ENCODE measurements at regions not wholly inside any gene's neighbourhood (a gene's known extent, or its start where the extent isn't known, plus 50 kb on each side); places are given as distances from the start of the nearest gene placed in this dataset.

DNA sequence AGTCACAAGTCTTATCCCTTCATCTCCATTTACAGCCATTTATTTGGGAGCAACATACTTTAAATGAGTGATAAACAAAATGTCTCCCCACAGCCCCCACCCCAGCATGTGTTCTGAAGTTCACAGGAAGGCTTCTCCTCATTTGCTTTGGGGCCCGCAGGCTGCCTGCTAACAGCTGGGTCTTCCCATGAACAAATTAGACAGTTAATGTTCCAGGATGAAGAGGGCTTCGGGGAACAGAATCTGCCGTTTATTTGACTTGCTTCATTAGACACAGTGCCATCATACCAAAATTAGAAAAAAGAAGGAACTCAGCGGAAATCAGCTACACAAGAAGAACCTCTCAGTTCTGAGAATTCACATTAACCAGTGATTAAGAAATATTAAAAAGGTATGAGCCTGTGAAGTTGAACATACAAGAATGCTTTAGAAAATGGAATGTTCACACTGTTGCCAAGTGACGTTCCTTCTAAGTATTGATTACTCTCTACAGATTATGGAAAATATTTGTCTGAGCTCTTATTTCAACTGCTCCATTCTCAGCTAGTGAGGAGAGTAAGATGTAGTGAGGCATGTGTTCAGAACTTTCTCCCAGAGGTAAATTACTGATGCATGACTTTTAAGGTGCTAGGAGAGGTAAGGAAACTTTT, 107.5 kb upstream of the THBS1 start:
- no peaks in the 10 kb centered on the region for H3K79me2 ChIP-seq (ENCODE audit: control insufficient read depth, insufficient read depth, low read length)
- FAIRE-seq, result no peak
- no peaks in the 10 kb centered on the region for H3K36me3 ChIP-seq (ENCODE audit: control insufficient read depth in 2 of 2, extremely low read depth in 1 of 2, insufficient read depth in 2 of 2, low read length in 2 of 2)
- H4K20me1 ChIP-seq (replicated peaks; ENCODE audit: control insufficient read depth, extremely low read depth, insufficient read depth, low read length), result no peaks in the 10 kb centered on the region
- ChIA-PET CTCF (interaction anchor here (1.1 to 1.4 kb wide), 6 partner anchors 12 to 348 kb away, joined by 3 to 6 read pairs (median 3); no protein-coding TSS in a partner anchor), POLR2A (no interaction called here)
- no peaks in the 10 kb centered on the region for H3K27me3 ChIP-seq (ENCODE audit: control insufficient read depth in 2 of 2, insufficient read depth in 2 of 2, low read length in 2 of 2)
- H3K4me3 ChIP-seq (replicated peaks in 1 of 3; ENCODE audit: insufficient read depth in 1 of 3, low read depth in 1 of 3, low read length in 3 of 3), result no peak overlapping the region
- H3K4me1 ChIP-seq (ENCODE audit: control insufficient read depth, extremely low read depth, insufficient read depth, low read length), result peaks cover 20% of the 10 kb centered on the region
- no TSS peak for BruUV-seq (replicated peaks)
- no peaks in the 10 kb centered on the region for H3K9me1 ChIP-seq (replicated peaks; ENCODE audit: control insufficient read depth, extremely low read depth, insufficient read depth, low read length)
- H3K9ac ChIP-seq (replicated peaks; ENCODE audit: extremely low read depth, insufficient read depth, low read length), result no peak overlapping the region
- H3K4me2 ChIP-seq (ENCODE audit: insufficient read depth, low read length), result no peak overlapping the region
- no peak for DNase-seq (ENCODE audit: low read depth, low spot score)
- H2AFZ ChIP-seq (ENCODE audit: low read depth, low read length), result no peak overlapping the region
- intact Hi-C loops (cut with micrococcal nuclease), result loop anchor here (5.0 to 10.0 kb wide), 3 partner anchors 41 to 769 kb away; no protein-coding TSS in a partner anchor
- H3K27ac ChIP-seq (ENCODE audit: insufficient read depth, low read depth, low read length), result no peak overlapping the region
- no peaks in the 10 kb centered on the region for H3K9me3 ChIP-seq (replicated peaks; ENCODE audit: control insufficient read depth, insufficient read depth, low read length)
- TF ChIP-seq MYC (IDR thresholded peaks at IDR 0.05; ENCODE audit: low read depth, low read length) (no peak), GATA2 (IDR thresholded peaks at IDR 0.05; ENCODE audit: insufficient read depth, insufficient read length, low read depth, low read length) (no peak), JUN (IDR thresholded peaks at IDR 0.05; ENCODE audit: borderline replicate concordance, insufficient read depth, insufficient read length, low read depth) (no peak), CTCF (IDR thresholded peaks at IDR 0.05; ENCODE audit: extremely low read depth in 1 of 2, insufficient read depth in 1 of 2, low read depth in 1 of 2, low read length in 2 of 2) (no peak), FOS (IDR thresholded peaks at IDR 0.05; ENCODE audit: borderline replicate concordance, insufficient read depth, low read length) (no peak), POLR2AphosphoS5 (IDR thresholded peaks at IDR 0.05; ENCODE audit: insufficient read depth, low read depth, low read length) (no peak), POLR2A (IDR thresholded peaks at IDR 0.05; ENCODE audit: low read depth, low read length) (no peak), EZH2 (IDR thresholded peaks at IDR 0.05; ENCODE audit: borderline replicate concordance, low read depth, low read length, severe bottlenecking) (no peak)
- TF ChIP-seq, protein P1, sequence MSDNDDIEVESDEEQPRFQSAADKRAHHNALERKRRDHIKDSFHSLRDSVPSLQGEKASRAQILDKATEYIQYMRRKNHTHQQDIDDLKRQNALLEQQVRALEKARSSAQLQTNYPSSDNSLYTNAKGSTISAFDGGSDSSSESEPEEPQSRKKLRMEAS (IDR thresholded peaks at IDR 0.05; ENCODE audit: insufficient read depth, insufficient read length), result no peak
- dilution Hi-C loops (cut with MboI; ENCODE audit: extremely low pct_ligation_motif_present, low sequenced_read_pairs), result no loop called here

Data from endothelial cell of umbilical vein (primary cell).